OCI-LY7 (cell line): ENCODE measurements at regions not wholly inside any gene's neighbourhood (a gene's known extent, or its start where the extent isn't known, plus 50 kb on each side); places are given as distances from the start of the nearest gene placed in this dataset.

Experiments
- BruUV-seq: library from RNA; stranded (reverse); fragments of 400-500 nt; replicated peaks from 2 replicates; lab custom pipeline; 2021; lab: Mats Ljungman, UMichigan
- CTCF ChIA-PET: fragments of 300-600 bp; sonication (Branson Sonifier 250); formaldehyde crosslinking; loops from one replicate; lab custom pipeline; 2022; ENCODE audit warnings: antibody characterized with exemption; ENCODE audit not compliant: unreplicated experiment; lab: Charles Lee
- POLR2A ChIA-PET: fragments of 300-600 bp; sonication (Branson Sonifier 250); formaldehyde crosslinking; loops from one replicate; lab custom pipeline; 2022; ENCODE audit warnings: antibody characterized with exemption; lab: Charles Lee
- DNase-seq: peaks from one replicate; pipeline ENCODE4 v3.0.0-alpha.2; 2015; ENCODE audit warnings: low spot score
- H2AFZ ChIP-seq: fragments of 200-600 bp; sonication (generic), shearing (Covaris generic); 2 replicates; pipeline ENCODE4 v1.6.1; 2014; ENCODE audit warnings: mild to moderate bottlenecking, antibody characterized with exemption, low read length, moderate library complexity
- H3K27ac ChIP-seq: fragments of 200-600 bp; sonication (generic); 2 replicates; pipeline ENCODE4 v1.5.1; 2014; ENCODE audit warnings: mixed run types, low read depth, mild to moderate bottlenecking, moderate library complexity, low read length, inconsistent platforms; ENCODE audit not compliant: poor library complexity, severe bottlenecking
- H3K36me3 ChIP-seq: fragments of 200-600 bp; sonication (generic); 2 replicates; pipeline ENCODE4 v1.6.1; 2014; ENCODE audit warnings: mild to moderate bottlenecking, antibody characterized with exemption, low read length, moderate library complexity, mixed read lengths; ENCODE audit not compliant: insufficient read depth
- H3K4me1 ChIP-seq: fragments of 200-600 bp; sonication (generic); 2 replicates; pipeline ENCODE4 v1.5.1; 2014; ENCODE audit warnings: mild to moderate bottlenecking, low read length; ENCODE audit not compliant: insufficient read depth, poor library complexity, severe bottlenecking
- H3K4me2 ChIP-seq: fragments of 200-600 bp; sonication (generic); 2 replicates; pipeline ENCODE4 v1.6.1; 2014; ENCODE audit warnings: mild to moderate bottlenecking, low read length
- H3K4me3 ChIP-seq: fragments of 200-600 bp; sonication (generic); 2 replicates; pipeline ENCODE4 v1.5.1; 2014; ENCODE audit warnings: mild to moderate bottlenecking, low read depth, low read length; ENCODE audit not compliant: poor library complexity, severe bottlenecking
- H3K79me2 ChIP-seq: fragments of 200-600 bp; sonication (generic); 2 replicates; pipeline ENCODE4 v1.6.1; 2016; ENCODE audit warnings: low read depth, mild to moderate bottlenecking, low read length, moderate library complexity, mixed read lengths; ENCODE audit not compliant: insufficient read depth
- H3K9me2 ChIP-seq: fragments of 200-600 bp; sonication (generic); 2 replicates; pipeline ENCODE4 v1.6.1; 2016; ENCODE audit warnings: mild to moderate bottlenecking, low read length, mixed read lengths; ENCODE audit not compliant: insufficient read depth
- H3K9me3 ChIP-seq: fragments of 200-600 bp; sonication (generic); 2 replicates; pipeline ENCODE4 v1.6.1; 2014; ENCODE audit warnings: mild to moderate bottlenecking, mixed run types, low read length, mixed read lengths
- H4K20me1 ChIP-seq: fragments of 200-600 bp; sonication (generic); 2 replicates; pipeline ENCODE4 v1.6.1; 2014; ENCODE audit warnings: mild to moderate bottlenecking, antibody characterized with exemption, low read length, moderate library complexity, mixed read lengths; ENCODE audit not compliant: insufficient read depth
- CTCF ChIP-seq: fragments of 200-600 bp; sonication (generic); conservative IDR thresholded peaks from 2 replicates; pipeline ENCODE4 v1.5.1; 2014; ENCODE audit warnings: mild to moderate bottlenecking, antibody characterized with exemption, low read length, moderate library complexity, mixed read lengths
- EZH2phosphoT487 ChIP-seq: fragments of 200-600 bp; sonication (generic); IDR thresholded peaks from 2 replicates; pipeline ENCODE4 v1.6.1; 2018; ENCODE audit warnings: low read depth, borderline replicate concordance, mild to moderate bottlenecking, mixed run types, antibody characterized with exemption, low read length, moderate library complexity, mixed read lengths
- intact Hi-C: fragments of 100-400 bp; cut with micrococcal nuclease; formaldehyde crosslinking; loops from one replicate; pipeline ENCODE4 v1.10.0; 2022; ENCODE audit not compliant: unreplicated experiment

GRCh38 chrX:125765347-125765746, 400.7 kb downstream of the DCAF12L2 start:
- TF ChIP-seq EZH2phosphoT487: no peak
- no peak for TF ChIP-seq CTCF
- H3K36me3 ChIP-seq: no peaks in the 10 kb centered on the region
- no peaks in the 10 kb centered on the region for H3K79me2 ChIP-seq
- no peak overlapping the region for H3K4me3 ChIP-seq
- no peak overlapping the region for H3K27ac ChIP-seq
- no peaks in the 10 kb centered on the region for H3K9me3 ChIP-seq
- no peak for DNase-seq
- H2AFZ ChIP-seq: no peak overlapping the region
- CTCF ChIA-PET: no interaction called here
- H4K20me1 ChIP-seq: no peaks in the 10 kb centered on the region
- no peak overlapping the region for H3K4me2 ChIP-seq
- H3K4me1 ChIP-seq: no peaks in the 10 kb centered on the region
- no TSS peak for BruUV-seq
- intact Hi-C loops: no loop called here
- H3K9me2 ChIP-seq: no peaks in the 10 kb centered on the region
- POLR2A ChIA-PET: no interaction called here

- ChIA-PET CTCF (no interaction called here), POLR2A (interaction anchor here (0.5 to 0.7 kb wide), 2 partner anchors 142 to 319 kb away, joined by 3 read pairs; no protein-coding TSS in a partner anchor)
- H2AFZ ChIP-seq: no peak overlapping the region
- H3K4me1 ChIP-seq: no peaks in the 10 kb centered on the region
- DNase-seq: no peak
- intact Hi-C loops: no loop called here
- H4K20me1 ChIP-seq: no peaks in the 10 kb centered on the region
- no peaks in the 10 kb centered on the region for H3K79me2 ChIP-seq
- no peaks in the 10 kb centered on the region for H3K9me2 ChIP-seq
- no peaks in the 10 kb centered on the region for H3K36me3 ChIP-seq
- BruUV-seq: no TSS peak
- no peaks in the 10 kb centered on the region for H3K9me3 ChIP-seq
- H3K4me3 ChIP-seq: no peak overlapping the region
- H3K27ac ChIP-seq: no peak overlapping the region
- TF ChIP-seq CTCF (no peak), EZH2phosphoT487 (no peak)
- H3K4me2 ChIP-seq: no peak overlapping the region
These were observed 396.5 kb downstream of the DCAF12L2 start for GRCh38 chrX:125769628-125770027.

GRCh38 chrX:125778261-125778660, 387.8 kb downstream of the DCAF12L2 start:
- no peaks in the 10 kb centered on the region for H3K9me3 ChIP-seq
- DNase-seq: no peak
- no peaks in the 10 kb centered on the region for H4K20me1 ChIP-seq
- no peaks in the 10 kb centered on the region for H3K79me2 ChIP-seq
- H3K4me1 ChIP-seq: no peaks in the 10 kb centered on the region
- no peak overlapping the region for H3K4me3 ChIP-seq
- ChIA-PET CTCF (no interaction called here), POLR2A (no interaction called here)
- no TSS peak for BruUV-seq
- H2AFZ ChIP-seq: no peak overlapping the region
- H3K4me2 ChIP-seq: no peak overlapping the region
- H3K9me2 ChIP-seq: no peaks in the 10 kb centered on the region
- TF ChIP-seq EZH2phosphoT487 (no peak), CTCF (no peak)
- no peaks in the 10 kb centered on the region for H3K36me3 ChIP-seq
- no peak overlapping the region for H3K27ac ChIP-seq
- intact Hi-C loops: no loop called here
